Mammary epithelial cell (primary cell): ENCODE measurements at regions not wholly inside any gene's neighbourhood (a gene's known extent, or its start where the extent isn't known, plus 50 kb on each side); places are given as distances from the start of the nearest gene placed in this dataset.

Source experiments
- CTCF ChIP-seq, 2 donors: IDR thresholded peaks in 1 of 2; conservative IDR thresholded peaks in 1 of 2; 2 replicates each; pipeline ENCODE4 v1.5.1; 2011 to 2012; ENCODE audit warnings: inconsistent platforms in 2 of 2, low read length in 2 of 2, mild to moderate bottlenecking in 2 of 2, control low read depth in 1 of 2, low read depth in 1 of 2; ENCODE audit not compliant: insufficient read depth in 1 of 2; ENCODE audit errors: extremely low read depth in 1 of 2
- EZH2 ChIP-seq: IDR thresholded peaks from 2 replicates; pipeline ENCODE4 v1.6.1; 2012; ENCODE audit warnings: low read length, inconsistent platforms, borderline replicate concordance

DNA sequence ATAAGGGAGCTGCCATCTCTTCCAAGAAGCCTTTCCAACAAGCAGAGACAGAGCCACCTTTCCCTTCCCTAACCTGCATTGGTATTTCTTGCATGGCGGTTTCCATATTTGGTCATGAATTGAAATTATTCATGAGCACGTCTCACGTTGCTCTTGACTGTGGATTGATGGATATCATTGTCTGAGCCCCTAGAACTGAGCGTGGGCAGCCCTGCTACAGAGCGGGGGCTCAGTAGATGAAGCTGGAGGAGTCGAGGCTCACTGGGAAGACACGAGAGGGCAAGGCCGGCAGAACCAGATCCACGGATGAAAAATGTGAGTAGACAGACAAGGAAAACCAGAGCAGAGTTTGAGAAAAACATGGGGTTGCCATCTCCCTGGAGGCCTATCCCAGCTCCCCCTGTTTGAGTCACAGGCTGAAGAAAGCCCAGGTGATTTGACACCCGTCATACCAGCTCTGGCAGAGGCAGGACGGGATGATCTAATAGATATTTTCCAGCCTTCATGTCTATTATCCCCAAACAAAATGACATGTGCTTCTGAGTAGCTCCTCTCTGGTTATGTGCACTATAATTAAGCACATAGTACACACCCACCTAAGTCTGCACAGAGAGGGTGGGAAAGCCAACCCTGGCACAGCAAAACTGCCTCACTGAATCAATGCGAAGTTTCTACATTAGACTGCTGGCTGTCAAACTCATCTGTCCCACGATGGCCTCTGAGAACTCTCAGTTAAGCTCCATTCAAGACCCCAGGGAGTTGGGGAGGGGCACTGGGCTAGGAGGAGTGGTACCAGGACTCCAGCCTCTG, 363.5 kb upstream of the KLHL29 start:
- no peak for TF ChIP-seq CTCF (conservative IDR thresholded peaks at IDR 0.05 in 1 of 2, IDR thresholded peaks at IDR 0.05 in 1 of 2; ENCODE audit: extremely low read depth in 1 of 2, insufficient read depth in 1 of 2, low read depth in 1 of 2, low read length in 2 of 2)
- TF ChIP-seq EZH2: no peak
